ENCODE measurements at regions not wholly inside any gene's neighbourhood (a gene's known extent, or its start where the extent isn't known, plus 50 kb on each side); places are given as distances from the start of the nearest gene placed in this dataset.

DNA sequence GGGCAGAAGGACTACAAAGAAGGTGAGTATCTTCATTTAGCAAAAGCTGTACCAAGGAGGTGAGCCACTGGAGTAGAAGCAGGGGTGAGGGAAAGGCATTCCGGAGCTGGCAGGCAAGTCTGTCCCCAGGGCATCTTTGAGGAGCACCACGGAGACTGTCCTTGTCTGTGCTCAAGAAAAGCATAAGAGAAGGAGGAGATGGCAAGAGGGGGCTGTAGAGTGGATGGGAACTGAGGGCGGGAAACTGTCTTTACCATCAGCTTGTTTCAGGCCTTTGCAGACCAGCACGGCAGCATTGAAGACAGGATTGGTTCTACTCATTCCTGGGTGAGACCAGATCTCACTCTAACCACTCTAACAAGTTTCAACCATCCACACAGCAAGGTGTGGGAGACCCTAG, 355.8 kb downstream of the AJAP1 start:
- TF ChIP-seq, protein P1, sequence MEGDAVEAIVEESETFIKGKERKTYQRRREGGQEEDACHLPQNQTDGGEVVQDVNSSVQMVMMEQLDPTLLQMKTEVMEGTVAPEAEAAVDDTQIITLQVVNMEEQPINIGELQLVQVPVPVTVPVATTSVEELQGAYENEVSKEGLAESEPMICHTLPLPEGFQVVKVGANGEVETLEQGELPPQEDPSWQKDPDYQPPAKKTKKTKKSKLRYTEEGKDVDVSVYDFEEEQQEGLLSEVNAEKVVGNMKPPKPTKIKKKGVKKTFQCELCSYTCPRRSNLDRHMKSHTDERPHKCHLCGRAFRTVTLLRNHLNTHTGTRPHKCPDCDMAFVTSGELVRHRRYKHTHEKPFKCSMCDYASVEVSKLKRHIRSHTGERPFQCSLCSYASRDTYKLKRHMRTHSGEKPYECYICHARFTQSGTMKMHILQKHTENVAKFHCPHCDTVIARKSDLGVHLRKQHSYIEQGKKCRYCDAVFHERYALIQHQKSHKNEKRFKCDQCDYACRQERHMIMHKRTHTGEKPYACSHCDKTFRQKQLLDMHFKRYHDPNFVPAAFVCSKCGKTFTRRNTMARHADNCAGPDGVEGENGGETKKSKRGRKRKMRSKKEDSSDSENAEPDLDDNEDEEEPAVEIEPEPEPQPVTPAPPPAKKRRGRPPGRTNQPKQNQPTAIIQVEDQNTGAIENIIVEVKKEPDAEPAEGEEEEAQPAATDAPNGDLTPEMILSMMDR (IDR thresholded peaks at IDR 0.05; ENCODE audit: low read length, missing control alignments) = no peak
- DNase-seq (ENCODE audit: low read depth) = no peak
- H3K4me3 ChIP-seq (replicated peaks; ENCODE audit: low read depth, low read length) = no peak overlapping the region

DNA sequence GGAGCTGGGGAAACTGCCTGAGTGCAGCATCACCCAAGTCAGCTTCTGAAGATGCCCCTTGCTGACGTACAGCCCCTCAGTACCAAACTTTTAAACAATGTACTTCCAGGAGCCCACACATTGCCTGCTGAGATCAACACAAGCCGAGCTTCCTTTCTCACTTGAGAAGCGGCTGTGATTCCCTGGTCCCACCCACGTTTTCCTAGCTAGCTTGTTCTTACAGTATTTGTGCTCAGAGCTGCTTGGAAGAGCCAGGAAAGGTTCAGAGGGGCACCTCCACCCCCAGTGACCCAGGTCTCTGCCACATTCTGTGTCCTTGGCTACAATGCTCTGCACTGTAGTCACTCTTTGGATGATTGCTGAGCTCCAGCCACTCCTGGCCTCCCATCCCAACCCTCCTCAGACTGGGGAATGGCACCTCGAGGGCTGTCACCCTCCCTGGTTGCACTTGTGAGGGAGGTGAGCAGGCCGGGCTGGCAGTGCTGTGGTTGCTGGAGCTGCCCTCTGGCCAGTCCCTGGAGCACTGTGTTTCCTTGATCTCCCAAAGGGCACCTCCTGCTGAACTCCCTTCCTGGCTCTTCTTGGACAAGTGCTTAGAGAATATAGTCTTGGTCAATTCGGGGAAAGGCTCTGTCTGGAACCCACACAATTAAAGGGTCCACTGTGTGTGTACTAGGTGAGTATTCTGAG, 355.1 kb downstream of the AJAP1 start:
- DNase-seq (ENCODE audit: low read depth) = no peak
- no peak overlapping the region for H3K4me3 ChIP-seq (replicated peaks; ENCODE audit: low read depth, low read length)
- TF ChIP-seq, protein P1 (IDR thresholded peaks at IDR 0.05; ENCODE audit: low read length, missing control alignments) = no peak

DNA sequence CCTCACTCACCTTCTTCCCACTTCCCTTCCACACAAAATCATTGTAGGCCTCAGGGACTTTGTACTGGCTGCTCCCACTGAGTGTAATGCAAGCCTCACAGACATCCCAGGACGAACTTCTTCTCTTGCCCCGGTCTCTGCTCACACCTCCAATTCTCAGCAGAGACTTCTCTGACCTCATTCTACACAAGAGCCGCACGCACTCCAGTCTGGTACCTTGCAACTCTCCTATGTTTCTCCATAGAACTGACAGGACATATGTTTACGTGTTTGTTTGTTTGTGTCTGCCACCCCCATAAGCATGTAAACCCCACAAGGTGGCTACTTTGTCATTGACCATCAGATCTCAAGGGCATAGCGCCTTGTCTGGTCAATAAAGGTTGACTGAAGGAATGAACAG, 350.8 kb downstream of the AJAP1 start:
- TF ChIP-seq, protein P1 (IDR thresholded peaks at IDR 0.05; ENCODE audit: low read length, missing control alignments) = no peak
- DNase-seq (ENCODE audit: low read depth) = no peak
- H3K4me3 ChIP-seq (replicated peaks; ENCODE audit: low read depth, low read length) = no peak overlapping the region

DNA sequence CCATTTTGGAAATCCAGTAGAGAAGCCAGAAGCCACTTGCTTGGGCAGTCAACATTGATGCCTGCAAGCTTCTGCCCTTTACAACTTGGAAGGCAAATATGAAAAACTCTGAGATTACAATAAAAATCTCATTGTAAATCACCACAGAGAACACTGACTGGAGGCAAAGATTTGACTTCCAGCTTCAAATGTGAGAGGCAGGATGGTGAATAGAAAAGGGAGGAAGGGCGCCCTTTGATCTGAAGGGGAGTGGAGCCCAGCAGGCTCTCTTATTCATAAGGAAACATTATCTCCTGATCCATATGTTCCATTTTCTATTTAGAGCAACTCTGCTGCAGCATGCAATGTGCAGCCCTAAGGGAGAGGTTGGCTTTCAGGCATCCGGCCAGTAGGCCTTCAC, 348.3 kb downstream of the AJAP1 start:
- no peak overlapping the region for H3K4me3 ChIP-seq (replicated peaks; ENCODE audit: low read depth, low read length)
- TF ChIP-seq, protein P1 (IDR thresholded peaks at IDR 0.05; ENCODE audit: low read length, missing control alignments) = no peak
- DNase-seq (ENCODE audit: low read depth) = no peak

DNA sequence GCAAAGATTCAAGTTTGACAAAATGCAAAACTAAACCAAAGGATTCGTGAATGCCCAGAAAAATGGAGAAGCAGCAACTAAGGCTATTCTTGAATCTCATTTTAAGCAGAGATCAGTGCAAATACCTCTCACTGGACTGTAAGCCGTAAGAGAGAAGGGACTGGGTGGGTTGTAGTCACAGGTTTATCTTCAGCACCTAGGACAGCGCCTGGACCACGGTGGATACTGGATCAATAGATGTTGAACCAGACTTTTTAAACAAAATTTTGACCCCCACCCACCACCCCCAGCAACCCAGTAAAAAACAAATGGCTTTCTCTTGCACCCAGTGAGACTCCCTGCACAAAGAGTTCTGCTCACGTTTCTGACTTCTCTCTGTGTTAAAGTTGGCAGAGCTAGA, 347.1 kb downstream of the AJAP1 start:
- TF ChIP-seq, protein P1 (IDR thresholded peaks at IDR 0.05; ENCODE audit: low read length, missing control alignments) = no peak
- H3K4me3 ChIP-seq (replicated peaks; ENCODE audit: low read depth, low read length) = no peak overlapping the region
- no peak for DNase-seq (ENCODE audit: low read depth)

DNA sequence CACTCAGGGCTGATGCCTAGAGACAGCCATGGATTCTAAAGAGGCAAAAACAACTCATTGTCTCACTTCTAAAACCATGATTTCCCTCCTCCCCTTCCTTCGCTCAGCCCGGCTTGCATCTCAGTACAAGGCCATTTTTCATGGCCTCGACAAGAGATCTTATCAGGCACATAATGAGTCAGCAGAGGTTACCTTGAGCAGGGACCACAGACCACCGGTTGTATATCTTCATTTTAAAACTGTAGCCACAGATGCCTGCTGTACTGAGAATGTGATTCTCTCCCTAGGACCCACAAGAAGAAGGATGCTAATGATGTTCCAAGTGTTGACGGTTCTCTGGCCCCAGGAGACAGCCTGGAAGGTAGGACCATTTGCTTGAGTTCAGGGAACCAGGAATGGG, 331.9 kb downstream of the AJAP1 start:
- DNase-seq (ENCODE audit: low read depth) = no peak
- no peak overlapping the region for H3K4me3 ChIP-seq (replicated peaks; ENCODE audit: low read depth, low read length)
- TF ChIP-seq, protein P1 (IDR thresholded peaks at IDR 0.05; ENCODE audit: low read length, missing control alignments) = no peak

DNA sequence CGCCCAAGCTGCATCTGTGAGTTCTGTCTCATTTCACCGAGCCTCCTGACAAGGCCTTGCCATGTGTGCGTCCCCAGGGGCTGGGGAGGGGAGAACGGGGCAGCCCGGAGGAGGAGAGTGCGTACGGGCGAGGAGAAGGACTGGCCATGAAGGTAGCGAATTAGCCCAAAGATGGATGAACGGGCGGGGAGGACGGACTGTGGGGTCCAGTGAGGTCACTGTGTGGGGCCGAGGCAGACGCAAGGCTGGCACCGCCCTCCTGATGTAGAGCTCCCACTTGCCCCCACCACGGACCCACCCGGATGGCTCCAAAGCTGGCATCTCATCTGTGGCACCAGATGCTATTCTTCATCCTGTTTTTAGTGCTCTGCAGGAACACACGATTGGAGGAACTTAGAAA, 330.4 kb downstream of the AJAP1 start:
- TF ChIP-seq, protein P1 (IDR thresholded peaks at IDR 0.05; ENCODE audit: low read length, missing control alignments) = no peak
- no peak overlapping the region for H3K4me3 ChIP-seq (replicated peaks; ENCODE audit: low read depth, low read length)
- no peak for DNase-seq (ENCODE audit: low read depth)

Data from fibroblast of pulmonary artery (primary cell).